ENCODE measurements at regions not wholly inside any gene's neighbourhood (a gene's known extent, or its start where the extent isn't known, plus 50 kb on each side); places are given as distances from the start of the nearest gene placed in this dataset.

GRCh38 chr4:93981594-93981993, 153.0 kb downstream of the ATOH1 start:
- Histone ChIP-seq H3K27ac (ENCODE audit: poor library complexity, severe bottlenecking) (no peak overlapping the region), H3K4me1 (ENCODE audit: insufficient read depth, poor library complexity, severe bottlenecking) (no peaks in the 10 kb centered on the region), H3K9me3 (ENCODE audit: severe bottlenecking) (no peaks in the 10 kb centered on the region), H3K4me3 (ENCODE audit: severe bottlenecking) (no peak overlapping the region), H3K36me3 (ENCODE audit: low read depth) (no peaks in the 10 kb centered on the region), H3K27me3 (ENCODE audit: insufficient read depth, poor library complexity, severe bottlenecking) (no peaks in the 10 kb centered on the region)
- TF ChIP-seq, protein P1, sequence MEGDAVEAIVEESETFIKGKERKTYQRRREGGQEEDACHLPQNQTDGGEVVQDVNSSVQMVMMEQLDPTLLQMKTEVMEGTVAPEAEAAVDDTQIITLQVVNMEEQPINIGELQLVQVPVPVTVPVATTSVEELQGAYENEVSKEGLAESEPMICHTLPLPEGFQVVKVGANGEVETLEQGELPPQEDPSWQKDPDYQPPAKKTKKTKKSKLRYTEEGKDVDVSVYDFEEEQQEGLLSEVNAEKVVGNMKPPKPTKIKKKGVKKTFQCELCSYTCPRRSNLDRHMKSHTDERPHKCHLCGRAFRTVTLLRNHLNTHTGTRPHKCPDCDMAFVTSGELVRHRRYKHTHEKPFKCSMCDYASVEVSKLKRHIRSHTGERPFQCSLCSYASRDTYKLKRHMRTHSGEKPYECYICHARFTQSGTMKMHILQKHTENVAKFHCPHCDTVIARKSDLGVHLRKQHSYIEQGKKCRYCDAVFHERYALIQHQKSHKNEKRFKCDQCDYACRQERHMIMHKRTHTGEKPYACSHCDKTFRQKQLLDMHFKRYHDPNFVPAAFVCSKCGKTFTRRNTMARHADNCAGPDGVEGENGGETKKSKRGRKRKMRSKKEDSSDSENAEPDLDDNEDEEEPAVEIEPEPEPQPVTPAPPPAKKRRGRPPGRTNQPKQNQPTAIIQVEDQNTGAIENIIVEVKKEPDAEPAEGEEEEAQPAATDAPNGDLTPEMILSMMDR (IDR thresholded peaks at IDR 0.05; ENCODE audit: poor library complexity, severe bottlenecking): no peak
- no peak for ATAC-seq (ENCODE audit: low read depth)
- no peak for DNase-seq (ENCODE audit: low spot score)

DNA sequence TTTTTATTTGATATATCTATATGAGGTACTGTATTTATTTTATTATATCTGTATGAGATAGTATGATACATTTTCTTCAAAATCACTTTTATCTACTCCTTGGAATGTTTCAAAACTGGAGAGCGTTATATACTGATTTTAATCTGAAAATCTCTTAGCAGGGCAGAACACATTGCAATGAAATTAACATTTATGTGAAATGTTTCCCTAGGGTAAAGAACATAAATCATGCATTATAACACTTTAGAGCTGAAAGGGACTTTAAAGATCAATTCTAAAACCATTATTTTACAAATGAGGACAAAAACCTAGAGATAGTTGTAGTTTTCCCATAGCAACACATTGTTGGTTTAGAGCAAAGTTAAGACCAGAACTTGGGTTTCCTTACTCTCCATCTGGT, 153.7 kb downstream of the ATOH1 start:
- Histone ChIP-seq H3K27me3 (ENCODE audit: insufficient read depth, poor library complexity, severe bottlenecking) (no peaks in the 10 kb centered on the region), H3K9me3 (ENCODE audit: severe bottlenecking) (no peaks in the 10 kb centered on the region), H3K27ac (ENCODE audit: poor library complexity, severe bottlenecking) (no peak overlapping the region), H3K36me3 (ENCODE audit: low read depth) (no peaks in the 10 kb centered on the region), H3K4me3 (ENCODE audit: severe bottlenecking) (no peak overlapping the region), H3K4me1 (ENCODE audit: insufficient read depth, poor library complexity, severe bottlenecking) (no peaks in the 10 kb centered on the region)
- TF ChIP-seq, protein P1 (IDR thresholded peaks at IDR 0.05; ENCODE audit: poor library complexity, severe bottlenecking): no peak
- ATAC-seq (ENCODE audit: low read depth) (no peak), DNase-seq (ENCODE audit: low spot score) (no peak)

DNA sequence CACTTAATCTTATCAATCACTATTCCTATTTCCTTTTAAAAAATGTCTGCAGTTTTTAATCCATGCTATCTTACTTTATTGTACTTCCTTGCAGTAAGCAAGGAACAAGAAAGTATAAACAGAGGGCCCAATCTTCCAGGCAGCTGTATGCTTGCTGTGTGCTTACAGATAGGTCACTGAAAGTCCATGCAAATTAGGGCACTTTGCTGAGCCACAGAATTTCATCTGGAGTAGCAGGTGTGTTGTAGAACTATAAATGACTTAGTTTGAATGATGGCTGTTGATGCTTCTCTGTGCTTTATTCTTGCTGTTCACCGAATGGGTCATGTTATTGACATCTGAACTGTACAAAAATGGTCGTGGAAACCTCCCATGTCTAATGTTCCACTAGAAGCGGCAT, 154.6 kb downstream of the ATOH1 start:
- no peak overlapping the region for H3K27ac ChIP-seq (ENCODE audit: poor library complexity, severe bottlenecking)
- H3K27me3 ChIP-seq (ENCODE audit: insufficient read depth, poor library complexity, severe bottlenecking): no peaks in the 10 kb centered on the region
- no peaks in the 10 kb centered on the region for H3K4me1 ChIP-seq (ENCODE audit: insufficient read depth, poor library complexity, severe bottlenecking)
- ATAC-seq (ENCODE audit: low read depth): no peak
- H3K9me3 ChIP-seq (ENCODE audit: severe bottlenecking): no peaks in the 10 kb centered on the region
- no peak for DNase-seq (ENCODE audit: low spot score)
- H3K36me3 ChIP-seq (ENCODE audit: low read depth): no peaks in the 10 kb centered on the region
- TF ChIP-seq, protein P1 (IDR thresholded peaks at IDR 0.05; ENCODE audit: poor library complexity, severe bottlenecking): no peak
- H3K4me3 ChIP-seq (ENCODE audit: severe bottlenecking): no peak overlapping the region

- H3K36me3 ChIP-seq (ENCODE audit: low read depth): no peaks in the 10 kb centered on the region
- H3K27me3 ChIP-seq (ENCODE audit: insufficient read depth, poor library complexity, severe bottlenecking): no peaks in the 10 kb centered on the region
- ATAC-seq (ENCODE audit: low read depth): no peak
- TF ChIP-seq, protein P1 (IDR thresholded peaks at IDR 0.05; ENCODE audit: poor library complexity, severe bottlenecking): no peak
- H3K27ac ChIP-seq (ENCODE audit: poor library complexity, severe bottlenecking): no peak overlapping the region
- no peak for DNase-seq (ENCODE audit: low spot score)
- no peaks in the 10 kb centered on the region for H3K9me3 ChIP-seq (ENCODE audit: severe bottlenecking)
- no peaks in the 10 kb centered on the region for H3K4me1 ChIP-seq (ENCODE audit: insufficient read depth, poor library complexity, severe bottlenecking)
- no peak overlapping the region for H3K4me3 ChIP-seq (ENCODE audit: severe bottlenecking)
These were observed 165.8 kb downstream of the ATOH1 start for GRCh38 chr4:93994175-93994994.

- Histone ChIP-seq H3K4me1 (ENCODE audit: insufficient read depth, poor library complexity, severe bottlenecking) (no peaks in the 10 kb centered on the region), H3K27ac (ENCODE audit: poor library complexity, severe bottlenecking) (no peak overlapping the region), H3K4me3 (ENCODE audit: severe bottlenecking) (no peak overlapping the region), H3K9me3 (ENCODE audit: severe bottlenecking) (no peaks in the 10 kb centered on the region), H3K36me3 (ENCODE audit: low read depth) (no peaks in the 10 kb centered on the region), H3K27me3 (ENCODE audit: insufficient read depth, poor library complexity, severe bottlenecking) (no peaks in the 10 kb centered on the region)
- ATAC-seq (ENCODE audit: low read depth): no peak
- DNase-seq (ENCODE audit: low spot score): no peak
- TF ChIP-seq, protein P1 (IDR thresholded peaks at IDR 0.05; ENCODE audit: poor library complexity, severe bottlenecking): no peak
These were observed 168.3 kb downstream of the ATOH1 start for GRCh38 chr4:93996895-93997294.

All from RWPE2 (cell line).